Endodermal cell (in vitro differentiated cells): ENCODE measurements at regions not wholly inside any gene's neighbourhood (a gene's known extent, or its start where the extent isn't known, plus 50 kb on each side); places are given as distances from the start of the nearest gene placed in this dataset.

Experiments used
- DNase-seq: peaks from one replicate; pipeline ENCODE4 v3.0.0-alpha.2; 2017
- H3K27ac ChIP-seq: 2 replicates; pipeline ENCODE4 v1.5.1; 2013; ENCODE audit warnings: mild to moderate bottlenecking, low read depth, low read length, moderate library complexity
- H3K27me3 ChIP-seq: 2 replicates; pipeline ENCODE4 v1.6.1; 2013; ENCODE audit warnings: mild to moderate bottlenecking, low read length, moderate library complexity; ENCODE audit not compliant: insufficient read depth, control insufficient read depth, poor library complexity, severe bottlenecking
- H3K36me3 ChIP-seq: 2 replicates; pipeline ENCODE4 v1.7.0; 2013; ENCODE audit warnings: mild to moderate bottlenecking, low read length, moderate library complexity; ENCODE audit not compliant: control insufficient read depth, insufficient read depth
- H3K4me1 ChIP-seq: one replicate; pipeline ENCODE4 v1.7.0; 2013; ENCODE audit warnings: low read length; ENCODE audit not compliant: control insufficient read depth, insufficient read depth
- H3K4me3 ChIP-seq: 2 replicates; pipeline ENCODE4 v1.5.1; 2013; ENCODE audit warnings: mild to moderate bottlenecking, low read length, moderate library complexity
- H3K9ac ChIP-seq: 2 replicates; pipeline ENCODE4 v1.6.1; 2013; ENCODE audit warnings: mild to moderate bottlenecking, low read length, moderate library complexity; ENCODE audit not compliant: poor library complexity, severe bottlenecking; ENCODE audit errors: extremely low read depth
- H3K9me3 ChIP-seq: 2 replicates; pipeline ENCODE4 v1.6.1; 2013; ENCODE audit warnings: mild to moderate bottlenecking, low read length, moderate library complexity; ENCODE audit not compliant: control insufficient read depth
- H3K27ac Mint-ChIP-seq: 2 replicates; pipeline ENCODE4 v1.8.0; 2020; ENCODE audit warnings: mixed read lengths
- H3K27me3 Mint-ChIP-seq: 2 replicates; pipeline ENCODE4 v1.8.0; 2021; ENCODE audit warnings: mild to moderate bottlenecking, mixed read lengths; ENCODE audit not compliant: insufficient read depth
- H3K36me3 Mint-ChIP-seq: 2 replicates; pipeline ENCODE4 v1.8.0; 2020; ENCODE audit warnings: low read depth, mixed read lengths
- H3K4me1 Mint-ChIP-seq: 2 replicates; pipeline ENCODE4 v1.8.0; 2020; ENCODE audit warnings: mixed read lengths
- H3K4me3 Mint-ChIP-seq: 2 replicates; pipeline ENCODE4 v1.8.0; 2020; ENCODE audit warnings: mild to moderate bottlenecking, moderate library complexity, mixed read lengths
- H3K9me3 Mint-ChIP-seq: 2 replicates; pipeline ENCODE4 v1.8.0; 2020; ENCODE audit warnings: mild to moderate bottlenecking, mixed read lengths
- WGBS, 2 experiments: methylation state at CpG; one replicate each; pipeline versions ENCODE4 v1.1.5 to v1.1.7; 2013; ENCODE audit warnings: missing lambda C conversion rate in 2 of 2, mixed read lengths in 1 of 2; ENCODE audit not compliant: insufficient coverage in 1 of 2, insufficient read length in 1 of 2; 5-methylcytosine and 5-hydroxymethylcytosine counted together
- TF ChIP-seq, protein P1 (sequence below): fragments of 200-600 bp; sonication (generic); conservative IDR thresholded peaks from 2 replicates; pipeline ENCODE4 v1.5.0; 2021; ENCODE audit warnings: antibody characterized with exemption, mild to moderate bottlenecking

DNA sequence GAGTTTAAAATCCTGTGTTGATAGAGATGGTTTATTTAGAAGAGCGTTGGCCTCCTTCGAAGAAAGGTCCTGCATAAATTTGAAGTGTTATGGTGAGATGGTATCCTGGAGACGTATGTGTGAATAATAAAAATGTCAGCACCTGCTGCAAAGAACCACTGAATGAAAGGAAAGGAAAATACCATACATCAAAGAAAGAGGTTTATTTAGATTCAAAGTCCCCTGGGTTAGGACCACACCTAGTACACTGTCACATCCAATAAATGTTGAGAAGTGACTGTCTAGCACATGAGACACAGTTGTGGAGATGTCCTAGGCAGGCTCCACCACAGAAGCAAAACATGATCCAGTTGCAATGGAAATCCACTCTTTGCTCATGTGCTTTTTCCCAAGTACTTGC lies 214.7 kb downstream of the PAX1 start:
- Mint-ChIP-seq H3K36me3 (no peaks in the 10 kb centered on the region), H3K27me3 (no peaks in the 10 kb centered on the region), H3K4me3 (no peak overlapping the region), H3K27ac (no peak overlapping the region), H3K4me1 (no peaks in the 10 kb centered on the region), H3K9me3 (peaks cover 2% of the 10 kb centered on the region)
- TF ChIP-seq, protein P1, sequence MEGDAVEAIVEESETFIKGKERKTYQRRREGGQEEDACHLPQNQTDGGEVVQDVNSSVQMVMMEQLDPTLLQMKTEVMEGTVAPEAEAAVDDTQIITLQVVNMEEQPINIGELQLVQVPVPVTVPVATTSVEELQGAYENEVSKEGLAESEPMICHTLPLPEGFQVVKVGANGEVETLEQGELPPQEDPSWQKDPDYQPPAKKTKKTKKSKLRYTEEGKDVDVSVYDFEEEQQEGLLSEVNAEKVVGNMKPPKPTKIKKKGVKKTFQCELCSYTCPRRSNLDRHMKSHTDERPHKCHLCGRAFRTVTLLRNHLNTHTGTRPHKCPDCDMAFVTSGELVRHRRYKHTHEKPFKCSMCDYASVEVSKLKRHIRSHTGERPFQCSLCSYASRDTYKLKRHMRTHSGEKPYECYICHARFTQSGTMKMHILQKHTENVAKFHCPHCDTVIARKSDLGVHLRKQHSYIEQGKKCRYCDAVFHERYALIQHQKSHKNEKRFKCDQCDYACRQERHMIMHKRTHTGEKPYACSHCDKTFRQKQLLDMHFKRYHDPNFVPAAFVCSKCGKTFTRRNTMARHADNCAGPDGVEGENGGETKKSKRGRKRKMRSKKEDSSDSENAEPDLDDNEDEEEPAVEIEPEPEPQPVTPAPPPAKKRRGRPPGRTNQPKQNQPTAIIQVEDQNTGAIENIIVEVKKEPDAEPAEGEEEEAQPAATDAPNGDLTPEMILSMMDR = no peak
- Histone ChIP-seq H3K9ac (no peak overlapping the region), H3K4me3 (no peak overlapping the region), H3K36me3 (no peaks in the 10 kb centered on the region), H3K9me3 (peaks cover 3% of the 10 kb centered on the region), H3K27me3 (no peaks in the 10 kb centered on the region), H3K4me1 (no peaks in the 10 kb centered on the region), H3K27ac (no peak overlapping the region)
- no peak for DNase-seq
- WGBS, 2 experiments = 80 to 96% methylated on average over 1 to 3 of the region's 3 CpGs

DNA sequence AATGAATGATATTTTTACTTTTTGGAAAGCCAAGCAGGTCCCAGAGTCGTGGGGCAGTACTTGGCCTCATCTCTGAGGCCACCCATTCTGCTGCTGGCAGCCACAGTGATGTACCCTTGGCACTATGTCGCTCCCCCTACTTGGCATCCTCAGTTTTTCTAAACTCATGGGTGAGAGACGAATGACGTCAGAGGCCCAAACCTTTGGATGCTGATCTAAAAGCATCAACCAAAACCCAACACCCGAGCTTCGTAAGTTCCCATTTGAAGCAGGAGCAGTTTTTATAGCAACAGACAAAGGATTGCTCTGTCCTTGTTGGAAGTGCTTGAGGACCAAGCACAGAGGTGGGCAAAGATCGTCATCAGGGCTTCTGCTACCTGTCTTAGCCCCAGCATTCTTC lies 212.9 kb downstream of the PAX1 start:
- no peak overlapping the region for H3K4me3 Mint-ChIP-seq
- H3K4me3 ChIP-seq = no peak overlapping the region
- WGBS, 2 experiments = 91 to 95% methylated on average over 6 to 7 of the region's 7 CpGs
- no peak overlapping the region for H3K9ac ChIP-seq
- H3K9me3 ChIP-seq = peaks cover 3% of the 10 kb centered on the region
- H3K9me3 Mint-ChIP-seq = peaks cover 7% of the 10 kb centered on the region
- no peak overlapping the region for H3K27ac Mint-ChIP-seq
- H3K4me1 ChIP-seq = no peaks in the 10 kb centered on the region
- H3K27me3 Mint-ChIP-seq = no peaks in the 10 kb centered on the region
- H3K4me1 Mint-ChIP-seq = no peaks in the 10 kb centered on the region
- TF ChIP-seq, protein P1 = no peak
- DNase-seq = no peak
- H3K36me3 ChIP-seq = no peaks in the 10 kb centered on the region
- no peaks in the 10 kb centered on the region for H3K36me3 Mint-ChIP-seq
- H3K27ac ChIP-seq = no peak overlapping the region
- no peaks in the 10 kb centered on the region for H3K27me3 ChIP-seq

DNA sequence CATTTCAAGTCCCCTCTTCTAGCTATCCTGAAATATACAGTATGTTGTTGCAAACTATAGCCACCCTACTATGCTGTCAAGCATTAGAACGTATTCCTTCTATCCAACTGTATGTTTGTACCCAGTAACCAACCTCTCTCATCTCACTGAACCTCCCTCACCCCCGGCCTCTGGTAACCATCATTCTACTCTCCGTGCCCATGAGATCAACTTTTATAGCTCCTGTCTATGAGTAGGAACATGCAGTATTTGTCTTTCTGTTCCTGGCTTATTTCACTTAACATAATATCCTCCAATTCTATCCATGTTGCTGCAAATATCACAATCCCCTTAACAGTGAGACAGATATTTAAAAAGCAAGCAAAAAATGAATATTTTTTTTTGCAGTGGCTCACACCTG lies 196.9 kb downstream of the PAX1 start:
- Mint-ChIP-seq H3K27me3 (peaks cover 1% of the 10 kb centered on the region), H3K4me3 (no peak overlapping the region), H3K4me1 (no peaks in the 10 kb centered on the region), H3K27ac (no peak overlapping the region), H3K36me3 (no peaks in the 10 kb centered on the region), H3K9me3 (peaks cover 3% of the 10 kb centered on the region)
- H3K4me1 ChIP-seq = no peaks in the 10 kb centered on the region
- TF ChIP-seq, protein P1 = no peak
- H3K27me3 ChIP-seq = no peaks in the 10 kb centered on the region
- DNase-seq = no peak
- no peak overlapping the region for H3K9ac ChIP-seq
- H3K4me3 ChIP-seq = no peak overlapping the region
- no peak overlapping the region for H3K27ac ChIP-seq
- H3K9me3 ChIP-seq = no peaks in the 10 kb centered on the region
- H3K36me3 ChIP-seq = no peaks in the 10 kb centered on the region
- WGBS, 2 experiments = 93 to 100% methylated on average over 3 of the region's 3 CpGs
